NB4 (cell line): ENCODE measurements at regions not wholly inside any gene's neighbourhood (a gene's known extent, or its start where the extent isn't known, plus 50 kb on each side); places are given as distances from the start of the nearest gene placed in this dataset.

Experiments used
- POLR2A ChIP-seq: IDR thresholded peaks from 2 replicates; pipeline ENCODE4 v1.6.1; 2011; ENCODE audit warnings: mild to moderate bottlenecking; ENCODE audit not compliant: insufficient read length; ENCODE audit errors: extremely low read depth
- TF ChIP-seq, protein P1 (sequence below): IDR thresholded peaks from one replicate; pipeline ENCODE4 v1.5.1; 2012; ENCODE audit warnings: low read depth, low read length
- TF ChIP-seq, protein P2 (sequence below): IDR thresholded peaks from 2 replicates; pipeline ENCODE4 v1.6.1; 2011; ENCODE audit warnings: low read depth, low read length

DNA sequence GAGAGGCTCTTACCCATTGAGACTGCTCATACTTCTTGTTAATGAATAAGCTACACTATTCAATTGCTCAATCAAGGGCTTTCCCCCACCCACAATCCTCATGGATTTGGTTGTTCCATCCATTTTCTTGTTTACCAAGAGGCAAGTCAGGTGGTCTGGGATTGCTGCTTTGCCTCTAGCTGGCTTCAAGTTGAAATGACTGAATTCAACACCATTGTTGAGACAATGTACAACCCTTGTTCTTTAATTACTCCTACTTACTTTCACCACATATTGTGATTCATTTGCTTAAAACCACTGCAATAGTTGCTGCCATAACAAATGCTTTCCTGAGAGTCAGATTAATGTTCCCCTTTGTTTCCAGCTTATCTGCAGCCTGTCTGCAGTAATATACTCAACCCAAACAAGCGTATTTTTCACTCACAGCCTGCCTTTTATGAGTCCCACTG lies 532.2 kb downstream of the RIT2 start:
- TF ChIP-seq, protein P1, sequence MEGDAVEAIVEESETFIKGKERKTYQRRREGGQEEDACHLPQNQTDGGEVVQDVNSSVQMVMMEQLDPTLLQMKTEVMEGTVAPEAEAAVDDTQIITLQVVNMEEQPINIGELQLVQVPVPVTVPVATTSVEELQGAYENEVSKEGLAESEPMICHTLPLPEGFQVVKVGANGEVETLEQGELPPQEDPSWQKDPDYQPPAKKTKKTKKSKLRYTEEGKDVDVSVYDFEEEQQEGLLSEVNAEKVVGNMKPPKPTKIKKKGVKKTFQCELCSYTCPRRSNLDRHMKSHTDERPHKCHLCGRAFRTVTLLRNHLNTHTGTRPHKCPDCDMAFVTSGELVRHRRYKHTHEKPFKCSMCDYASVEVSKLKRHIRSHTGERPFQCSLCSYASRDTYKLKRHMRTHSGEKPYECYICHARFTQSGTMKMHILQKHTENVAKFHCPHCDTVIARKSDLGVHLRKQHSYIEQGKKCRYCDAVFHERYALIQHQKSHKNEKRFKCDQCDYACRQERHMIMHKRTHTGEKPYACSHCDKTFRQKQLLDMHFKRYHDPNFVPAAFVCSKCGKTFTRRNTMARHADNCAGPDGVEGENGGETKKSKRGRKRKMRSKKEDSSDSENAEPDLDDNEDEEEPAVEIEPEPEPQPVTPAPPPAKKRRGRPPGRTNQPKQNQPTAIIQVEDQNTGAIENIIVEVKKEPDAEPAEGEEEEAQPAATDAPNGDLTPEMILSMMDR, result no peak
- TF ChIP-seq POLR2A, result no peak
- TF ChIP-seq, protein P2, sequence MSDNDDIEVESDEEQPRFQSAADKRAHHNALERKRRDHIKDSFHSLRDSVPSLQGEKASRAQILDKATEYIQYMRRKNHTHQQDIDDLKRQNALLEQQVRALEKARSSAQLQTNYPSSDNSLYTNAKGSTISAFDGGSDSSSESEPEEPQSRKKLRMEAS, result no peak
